A549 (cell line): ENCODE measurements at regions not wholly inside any gene's neighbourhood (a gene's known extent, or its start where the extent isn't known, plus 50 kb on each side); places are given as distances from the start of the nearest gene placed in this dataset.

Source experiments
- ATAC-seq, 2 experiments: fragments of 200-7000 bp in 1 of 2; fragments of >200 bp in 1 of 2; cut with Nextera tagmentation in 1 of 2; cut with Tn5 transposase in 1 of 2; 3 replicates each; pipeline versions ENCODE4 v1.8.0 to v1.9.1; 2018 to 2020; ENCODE audit warnings: mild to moderate bottlenecking in 1 of 2, moderate library complexity in 1 of 2
- CTCF ChIA-PET: fragments of 300-600 bp; sonication (Branson Sonifier 250); formaldehyde crosslinking; extraction: SDS; loops from one replicate; lab custom pipeline; 2021; ENCODE audit warnings: antibody characterized with exemption, inconsistent platforms; lab: Yijun Ruan, JAX
- POLR2A ChIA-PET: fragments of 350-600 bp; formaldehyde crosslinking; extraction: SDS; loops from one replicate; lab custom pipeline; 2021; ENCODE audit warnings: antibody characterized with exemption, inconsistent platforms; lab: Yijun Ruan, JAX
- DNase-seq, 2 experiments: peaks; one replicate each; pipeline versions ENCODE4 v3.0.0 to v3.0.0-alpha.2; 2011 to 2016; ENCODE audit warnings: low read depth in 1 of 2, low spot score in 1 of 2
- FAIRE-seq: peaks from 2 replicates; lab custom pipeline; 2011; peaks lifted over from hg19 to GRCh38; lab: Jason Lieb, UNC
- H3K27ac ChIP-seq, 2 experiments: fragments of >200 bp; sonication (Bioruptor Twin); formaldehyde crosslinking; 3 replicates each; pipeline ENCODE4 v1.5.1; 2016 to 2017
- H3K4me1 ChIP-seq: fragments of >200 bp; sonication (Bioruptor Twin); formaldehyde crosslinking; 3 replicates; pipeline ENCODE4 v1.6.1; 2016
- H3K4me2 ChIP-seq: fragments of >200 bp; sonication (Bioruptor Twin); formaldehyde crosslinking; 3 replicates; pipeline ENCODE4 v1.6.1; 2016
- H3K4me3 ChIP-seq: fragments of >200 bp; sonication (Bioruptor Twin); formaldehyde crosslinking; 3 replicates; pipeline ENCODE4 v1.5.1; 2016
- H3K9me3 ChIP-seq: fragments of >200 bp; sonication (Bioruptor Twin); formaldehyde crosslinking; 3 replicates; pipeline ENCODE4 v1.6.1; 2016
- CBX2 ChIP-seq: fragments of 200-600 bp; sonication (generic); IDR thresholded peaks from 2 replicates; pipeline ENCODE4 v1.6.1; 2016; ENCODE audit warnings: low read depth, mild to moderate bottlenecking, borderline replicate concordance
- CHD4 ChIP-seq: fragments of 200-600 bp; sonication (generic); IDR thresholded peaks from 2 replicates; pipeline ENCODE4 v1.6.1; 2016; ENCODE audit warnings: antibody characterized with exemption, mild to moderate bottlenecking, borderline replicate concordance
- ESRRA ChIP-seq: fragments of 150-350 bp; IDR thresholded peaks from 2 replicates; pipeline ENCODE4 v1.6.1; 2014; ENCODE audit warnings: mild to moderate bottlenecking, low read length, borderline replicate concordance
- HOXA7 ChIP-seq: fragments of 250-450 bp; sonication (Bioruptor Pico); IDR thresholded peaks from 2 replicates; pipeline ENCODE4 v1.5.0; 2020; ENCODE audit warnings: mild to moderate bottlenecking, moderate library complexity
- MAZ ChIP-seq: fragments of 150-350 bp; IDR thresholded peaks from 2 replicates; pipeline ENCODE4 v1.6.1; 2014; ENCODE audit warnings: antibody characterized with exemption, low read depth, low read length, borderline replicate concordance
- NFE2L2 ChIP-seq: fragments of 150-350 bp; conservative IDR thresholded peaks from 2 replicates; pipeline ENCODE4 v1.6.1; 2014; ENCODE audit warnings: low read length
- NPAS2 ChIP-seq: fragments of 250-450 bp; sonication (Bioruptor Pico); IDR thresholded peaks from 2 replicates; pipeline ENCODE4 v1.8.0; 2022; ENCODE audit warnings: mild to moderate bottlenecking, moderate library complexity, borderline replicate concordance
- PHF8 ChIP-seq: fragments of 200-600 bp; sonication (generic); IDR thresholded peaks from 2 replicates; pipeline ENCODE4 v1.6.1; 2016; ENCODE audit warnings: low read depth, mild to moderate bottlenecking, antibody characterized with exemption, moderate library complexity, borderline replicate concordance
- RAD21 ChIP-seq, 2 experiments: fragments of >200 bp in 1 of 2; sonication (Bioruptor Twin) in 1 of 2; formaldehyde crosslinking in 1 of 2; IDR thresholded peaks in 1 of 2; conservative IDR thresholded peaks in 1 of 2; 2 replicates in 1 of 2; 3 replicates in 1 of 2; pipeline ENCODE4 v1.6.1; 2012 to 2018; ENCODE audit warnings: inconsistent platforms in 1 of 2
- RARB ChIP-seq: fragments of 250-450 bp; sonication (Bioruptor Pico); IDR thresholded peaks from 2 replicates; pipeline ENCODE4 v1.8.0; 2021; ENCODE audit warnings: mild to moderate bottlenecking, moderate library complexity
- RFX5 ChIP-seq: fragments of 450-650 bp; IDR thresholded peaks from 2 replicates; pipeline ENCODE4 v1.7.1; 2014; ENCODE audit warnings: antibody characterized with exemption, mild to moderate bottlenecking, moderate library complexity
- SMC3 ChIP-seq: fragments of >200 bp; sonication (Bioruptor Twin); formaldehyde crosslinking; IDR thresholded peaks from 3 replicates; pipeline ENCODE4 v1.6.1; 2018; ENCODE audit warnings: inconsistent platforms
- ZC3H11A ChIP-seq: fragments of 450-650 bp; IDR thresholded peaks from 2 replicates; pipeline ENCODE4 v1.6.1; 2014; ENCODE audit warnings: antibody characterized with exemption, mild to moderate bottlenecking
- ZFP36 ChIP-seq: fragments of 450-650 bp; IDR thresholded peaks from 2 replicates; pipeline ENCODE4 v1.6.1; 2014; ENCODE audit warnings: borderline replicate concordance; ENCODE audit not compliant: partially characterized antibody
- ZSCAN20 ChIP-seq: fragments of 250-450 bp; sonication (Bioruptor Pico); IDR thresholded peaks from 2 replicates; pipeline ENCODE4 v1.8.0; 2022; ENCODE audit warnings: mild to moderate bottlenecking, moderate library complexity
- whole genome bisulfite sequencing: methylation state at CpG from one replicate; pipeline ENCODE4 v1.1.6; 2017; ENCODE audit errors: missing lambda C conversion rate; 5-methylcytosine and 5-hydroxymethylcytosine counted together
- TF ChIP-seq, protein P1 (sequence below): fragments of >200 bp; sonication (Bioruptor Twin); formaldehyde crosslinking; IDR thresholded peaks from 2 replicates; pipeline ENCODE4 v1.6.1; 2016
- TF ChIP-seq, protein P2 (sequence below): IDR thresholded peaks from 2 replicates; pipeline ENCODE4 v1.6.1; 2012; ENCODE audit warnings: low read depth, borderline replicate concordance
- TF ChIP-seq, protein P3 (sequence below): fragments of 200-600 bp; sonication (generic); IDR thresholded peaks from 2 replicates; pipeline ENCODE4 v1.6.1; 2016; ENCODE audit warnings: antibody characterized with exemption, mild to moderate bottlenecking, moderate library complexity
- TF ChIP-seq, protein P4 (sequence below): fragments of 450-650 bp; IDR thresholded peaks from 2 replicates; pipeline ENCODE4 v1.6.1; 2014; ENCODE audit warnings: antibody characterized with exemption

DNA sequence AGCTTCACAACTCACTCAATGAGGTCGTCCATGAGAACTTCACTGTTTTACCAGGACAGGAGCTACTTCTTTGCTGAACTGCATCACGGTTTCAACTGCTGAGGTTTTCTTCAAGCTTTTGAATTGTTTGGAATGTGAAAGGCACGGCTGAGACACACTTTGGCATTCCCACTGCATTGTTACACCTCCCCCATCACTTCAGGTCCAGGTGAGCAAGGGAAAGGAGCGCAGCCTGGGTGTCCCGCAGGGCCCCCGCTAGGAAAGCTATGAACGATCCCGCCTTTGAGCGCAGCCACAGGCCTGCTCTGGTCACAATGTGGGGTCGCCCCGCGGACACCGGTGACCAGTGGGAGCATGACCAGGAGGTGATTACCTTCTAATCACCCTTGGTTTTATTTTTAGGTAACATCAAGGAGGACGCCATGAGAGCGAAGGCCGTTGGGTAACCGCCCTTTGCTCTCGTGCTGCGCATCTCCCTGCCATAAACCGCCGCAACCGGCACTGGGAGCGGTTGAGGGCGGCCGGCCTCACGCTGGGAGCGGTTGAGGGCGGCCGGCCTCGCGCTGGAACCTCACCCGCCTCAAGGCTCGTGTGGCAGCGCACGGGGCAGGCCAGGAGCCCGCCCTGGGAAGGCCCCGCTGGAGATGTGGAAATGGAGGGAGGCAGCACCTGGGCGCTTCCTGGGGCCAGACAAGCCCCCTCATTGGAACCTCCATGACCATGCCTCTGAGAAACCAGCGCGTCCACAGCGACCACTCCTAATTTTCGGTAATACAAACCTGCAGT is 50.9 kb upstream of the SGMS1 start:
- FAIRE-seq (no peak), ATAC-seq (no peak), DNase-seq (no peak)
- no peak for TF ChIP-seq ESRRA
- TF ChIP-seq NPAS2: no peak
- TF ChIP-seq, protein P1, sequence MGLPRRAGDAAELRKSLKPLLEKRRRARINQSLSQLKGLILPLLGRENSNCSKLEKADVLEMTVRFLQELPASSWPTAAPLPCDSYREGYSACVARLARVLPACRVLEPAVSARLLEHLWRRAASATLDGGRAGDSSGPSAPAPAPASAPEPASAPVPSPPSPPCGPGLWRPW: no peak
- TF ChIP-seq HOXA7: no peak
- TF ChIP-seq, protein P2, sequence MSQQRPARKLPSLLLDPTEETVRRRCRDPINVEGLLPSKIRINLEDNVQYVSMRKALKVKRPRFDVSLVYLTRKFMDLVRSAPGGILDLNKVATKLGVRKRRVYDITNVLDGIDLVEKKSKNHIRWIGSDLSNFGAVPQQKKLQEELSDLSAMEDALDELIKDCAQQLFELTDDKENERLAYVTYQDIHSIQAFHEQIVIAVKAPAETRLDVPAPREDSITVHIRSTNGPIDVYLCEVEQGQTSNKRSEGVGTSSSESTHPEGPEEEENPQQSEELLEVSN: no peak
- TF ChIP-seq, protein P3, sequence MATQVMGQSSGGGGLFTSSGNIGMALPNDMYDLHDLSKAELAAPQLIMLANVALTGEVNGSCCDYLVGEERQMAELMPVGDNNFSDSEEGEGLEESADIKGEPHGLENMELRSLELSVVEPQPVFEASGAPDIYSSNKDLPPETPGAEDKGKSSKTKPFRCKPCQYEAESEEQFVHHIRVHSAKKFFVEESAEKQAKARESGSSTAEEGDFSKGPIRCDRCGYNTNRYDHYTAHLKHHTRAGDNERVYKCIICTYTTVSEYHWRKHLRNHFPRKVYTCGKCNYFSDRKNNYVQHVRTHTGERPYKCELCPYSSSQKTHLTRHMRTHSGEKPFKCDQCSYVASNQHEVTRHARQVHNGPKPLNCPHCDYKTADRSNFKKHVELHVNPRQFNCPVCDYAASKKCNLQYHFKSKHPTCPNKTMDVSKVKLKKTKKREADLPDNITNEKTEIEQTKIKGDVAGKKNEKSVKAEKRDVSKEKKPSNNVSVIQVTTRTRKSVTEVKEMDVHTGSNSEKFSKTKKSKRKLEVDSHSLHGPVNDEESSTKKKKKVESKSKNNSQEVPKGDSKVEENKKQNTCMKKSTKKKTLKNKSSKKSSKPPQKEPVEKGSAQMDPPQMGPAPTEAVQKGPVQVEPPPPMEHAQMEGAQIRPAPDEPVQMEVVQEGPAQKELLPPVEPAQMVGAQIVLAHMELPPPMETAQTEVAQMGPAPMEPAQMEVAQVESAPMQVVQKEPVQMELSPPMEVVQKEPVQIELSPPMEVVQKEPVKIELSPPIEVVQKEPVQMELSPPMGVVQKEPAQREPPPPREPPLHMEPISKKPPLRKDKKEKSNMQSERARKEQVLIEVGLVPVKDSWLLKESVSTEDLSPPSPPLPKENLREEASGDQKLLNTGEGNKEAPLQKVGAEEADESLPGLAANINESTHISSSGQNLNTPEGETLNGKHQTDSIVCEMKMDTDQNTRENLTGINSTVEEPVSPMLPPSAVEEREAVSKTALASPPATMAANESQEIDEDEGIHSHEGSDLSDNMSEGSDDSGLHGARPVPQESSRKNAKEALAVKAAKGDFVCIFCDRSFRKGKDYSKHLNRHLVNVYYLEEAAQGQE: no peak
- TF ChIP-seq, protein P4, sequence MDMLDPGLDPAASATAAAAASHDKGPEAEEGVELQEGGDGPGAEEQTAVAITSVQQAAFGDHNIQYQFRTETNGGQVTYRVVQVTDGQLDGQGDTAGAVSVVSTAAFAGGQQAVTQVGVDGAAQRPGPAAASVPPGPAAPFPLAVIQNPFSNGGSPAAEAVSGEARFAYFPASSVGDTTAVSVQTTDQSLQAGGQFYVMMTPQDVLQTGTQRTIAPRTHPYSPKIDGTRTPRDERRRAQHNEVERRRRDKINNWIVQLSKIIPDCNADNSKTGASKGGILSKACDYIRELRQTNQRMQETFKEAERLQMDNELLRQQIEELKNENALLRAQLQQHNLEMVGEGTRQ: no peak
- no peak for TF ChIP-seq CHD4
- TF ChIP-seq MAZ: no peak
- TF ChIP-seq ZC3H11A: no peak
- no peak for TF ChIP-seq NFE2L2
- TF ChIP-seq ZFP36: no peak
- TF ChIP-seq CBX2: no peak
- no peak for TF ChIP-seq RARB (CRISPR knock-in tag)
- no peak for TF ChIP-seq RAD21 (conservative IDR thresholded peaks at IDR 0.05 in 1 of 2, IDR thresholded peaks at IDR 0.05 in 1 of 2)
- TF ChIP-seq RFX5: no peak
- TF ChIP-seq PHF8: no peak
- TF ChIP-seq SMC3: no peak
- no peak for TF ChIP-seq ZSCAN20 (CRISPR knock-in tag)
- ChIA-PET POLR2A (no interaction called here), CTCF (no interaction called here)
- no peaks in the 10 kb centered on the region for H3K9me3 ChIP-seq
- no peak overlapping the region for H3K4me2 ChIP-seq
- no peak overlapping the region for H3K27ac ChIP-seq
- no peak overlapping the region for H3K4me3 ChIP-seq
- WGBS: 76% methylated on average over 30 of the region's 42 CpGs
- H3K4me1 ChIP-seq: no peaks in the 10 kb centered on the region
